ENCODE measurements at regions not wholly inside any gene's neighbourhood (a gene's known extent, or its start where the extent isn't known, plus 50 kb on each side); places are given as distances from the start of the nearest gene placed in this dataset.

- TF ChIP-seq NRF1 (IDR thresholded peaks at IDR 0.05; ENCODE audit: low read depth, low read length) (no peak), CTCF (IDR thresholded peaks at IDR 0.05) (no peak), POLR2AphosphoS5 (IDR thresholded peaks at IDR 0.05; ENCODE audit: low read depth, low read length) (no peak), EZH2phosphoT487 (IDR thresholded peaks at IDR 0.05; ENCODE audit: borderline replicate concordance, low read depth) (no peak), TEAD4 (IDR thresholded peaks at IDR 0.05; ENCODE audit: borderline replicate concordance, insufficient read depth) (no peak), RAD21 (IDR thresholded peaks at IDR 0.05; ENCODE audit: low read length) (no peak)
These were observed 465.6 kb upstream of the POU3F3 start (continued) for GRCh38 chr2:104388296-104388695.

GRCh38 chr2:104402825-104403224 lies 451.1 kb upstream of the POU3F3 start:
- DNase-seq: no peak
- H3K4me3 ChIP-seq (ENCODE audit: low read depth in 2 of 2, low read length in 1 of 2): no peak overlapping the region
- no peaks in the 10 kb centered on the region for H3K9me3 ChIP-seq
- H3K36me3 ChIP-seq (replicated peaks in 1 of 2; ENCODE audit: control insufficient read depth in 1 of 2, insufficient read depth in 2 of 2, low read length in 1 of 2): no peaks in the 10 kb centered on the region
- peaks cover 0 to 7% of the 10 kb centered on the region in 2 experiments; a peak in 2 of 4 replicates for H3K4me1 ChIP-seq (ENCODE audit: control insufficient read depth in 1 of 2, insufficient read depth in 2 of 2, low read depth in 1 of 2, low read length in 1 of 2)
- no peaks in the 10 kb centered on the region for H3K27me3 ChIP-seq (ENCODE audit: insufficient read depth)
- TF ChIP-seq ZBTB33 (IDR thresholded peaks at IDR 0.05; ENCODE audit: borderline replicate concordance, low read depth) (no peak), PBX3 (IDR thresholded peaks at IDR 0.05) (no peak)
- H3K4me2 ChIP-seq: no peak overlapping the region
- H3F3A ChIP-seq (replicated peaks; ENCODE audit: insufficient read depth): no peaks in the 10 kb centered on the region
- H4K20me1 ChIP-seq (ENCODE audit: insufficient read depth): no peaks in the 10 kb centered on the region
- H3K27ac ChIP-seq (ENCODE audit: low read depth in 2 of 2, low read length in 1 of 2): no peak overlapping the region
- no peaks in the 10 kb centered on the region for H3K9me2 ChIP-seq
- H3K79me2 ChIP-seq (ENCODE audit: insufficient read depth): no peaks in the 10 kb centered on the region
- no peak overlapping the region for H2AFZ ChIP-seq (ENCODE audit: low read depth)
- H3K9ac ChIP-seq: no peak overlapping the region
- ChIA-PET POLR2A (no interaction called here), CTCF (no interaction called here)
- WGBS (ENCODE audit: low lambda C conversion rate): 53% methylated on average over 3 of the region's 3 CpGs

GRCh38 chr2:104404526-104404925 lies 449.4 kb upstream of the POU3F3 start:
- H3K9ac ChIP-seq: no peak overlapping the region
- no peak for TF ChIP-seq USF2 (IDR thresholded peaks at IDR 0.05; ENCODE audit: borderline replicate concordance, low read depth, low read length)
- TF ChIP-seq RAD21 (IDR thresholded peaks at IDR 0.05; ENCODE audit: low read length): no peak
- no peak for TF ChIP-seq CTCF (IDR thresholded peaks at IDR 0.05)
- no peak for TF ChIP-seq NFIC (IDR thresholded peaks at IDR 0.05; ENCODE audit: borderline replicate concordance)
- no peak for TF ChIP-seq YY1 (IDR thresholded peaks at IDR 0.05; ENCODE audit: low read depth)
- no peak for TF ChIP-seq TCF12 (IDR thresholded peaks at IDR 0.05)
- TF ChIP-seq FOXJ3 (CRISPR knock-in tag; IDR thresholded peaks at IDR 0.05): no peak
- no peak for TF ChIP-seq REST (IDR thresholded peaks at IDR 0.05; ENCODE audit: low read depth, low read length)
- H3K36me3 ChIP-seq (replicated peaks in 1 of 2; ENCODE audit: control insufficient read depth in 1 of 2, insufficient read depth in 2 of 2, low read length in 1 of 2): no peaks in the 10 kb centered on the region
- ChIA-PET CTCF (no interaction called here), POLR2A (no interaction called here)
- DNase-seq: no peak
- H4K20me1 ChIP-seq (ENCODE audit: insufficient read depth): no peaks in the 10 kb centered on the region
- no peak overlapping the region for H2AFZ ChIP-seq (ENCODE audit: low read depth)
- no peak overlapping the region for H3K4me2 ChIP-seq
- peaks cover 0 to 10% of the 10 kb centered on the region in 2 experiments; a peak in 2 of 4 replicates for H3K4me1 ChIP-seq (ENCODE audit: control insufficient read depth in 1 of 2, insufficient read depth in 2 of 2, low read depth in 1 of 2, low read length in 1 of 2)
- no peaks in the 10 kb centered on the region for H3K9me2 ChIP-seq
- no peaks in the 10 kb centered on the region for H3K9me3 ChIP-seq
- no peak overlapping the region for H3K4me3 ChIP-seq (ENCODE audit: low read depth in 2 of 2, low read length in 1 of 2)
- no peaks in the 10 kb centered on the region for H3F3A ChIP-seq (replicated peaks; ENCODE audit: insufficient read depth)
- 52% methylated on average over 6 of the region's 6 CpGs for WGBS (ENCODE audit: low lambda C conversion rate)
- H3K79me2 ChIP-seq (ENCODE audit: insufficient read depth): no peaks in the 10 kb centered on the region
- no peak overlapping the region for H3K27ac ChIP-seq (ENCODE audit: low read depth in 2 of 2, low read length in 1 of 2)
- H3K27me3 ChIP-seq (ENCODE audit: insufficient read depth): no peaks in the 10 kb centered on the region
